Ovary (tissue), 3 donors: ENCODE measurements at regions not wholly inside any gene's neighbourhood (a gene's known extent, or its start where the extent isn't known, plus 50 kb on each side); places are given as distances from the start of the nearest gene placed in this dataset.

ENCODE experiments used
- EP300 ChIP-seq: sonication (generic); formaldehyde crosslinking; IDR thresholded peaks from one replicate; pipeline ENCODE4 v1.6.1; 2017; ENCODE audit warnings: antibody characterized with exemption
- POLR2A ChIP-seq: fragments of 450-650 bp; IDR thresholded peaks from one replicate; pipeline ENCODE4 v1.6.1; 2017; ENCODE audit warnings: antibody characterized with exemption, mild to moderate bottlenecking, moderate library complexity
- TF ChIP-seq, protein P1 (sequence below), 3 donors: fragments of 450-650 bp in 2 of 3; fragments of 200-600 bp in 1 of 3; IDR thresholded peaks; one replicate each; pipeline versions ENCODE4 v1.5.1 to v1.8.0; 2016 to 2022; ENCODE audit warnings: antibody characterized with exemption in 3 of 3, mild to moderate bottlenecking in 1 of 3
- donor health status: DM: no; HTN: no; CAD: no.

GRCh38 chr12:116372815-116373214, 95.3 kb upstream of the MED13L start:
- TF ChIP-seq, protein P1, sequence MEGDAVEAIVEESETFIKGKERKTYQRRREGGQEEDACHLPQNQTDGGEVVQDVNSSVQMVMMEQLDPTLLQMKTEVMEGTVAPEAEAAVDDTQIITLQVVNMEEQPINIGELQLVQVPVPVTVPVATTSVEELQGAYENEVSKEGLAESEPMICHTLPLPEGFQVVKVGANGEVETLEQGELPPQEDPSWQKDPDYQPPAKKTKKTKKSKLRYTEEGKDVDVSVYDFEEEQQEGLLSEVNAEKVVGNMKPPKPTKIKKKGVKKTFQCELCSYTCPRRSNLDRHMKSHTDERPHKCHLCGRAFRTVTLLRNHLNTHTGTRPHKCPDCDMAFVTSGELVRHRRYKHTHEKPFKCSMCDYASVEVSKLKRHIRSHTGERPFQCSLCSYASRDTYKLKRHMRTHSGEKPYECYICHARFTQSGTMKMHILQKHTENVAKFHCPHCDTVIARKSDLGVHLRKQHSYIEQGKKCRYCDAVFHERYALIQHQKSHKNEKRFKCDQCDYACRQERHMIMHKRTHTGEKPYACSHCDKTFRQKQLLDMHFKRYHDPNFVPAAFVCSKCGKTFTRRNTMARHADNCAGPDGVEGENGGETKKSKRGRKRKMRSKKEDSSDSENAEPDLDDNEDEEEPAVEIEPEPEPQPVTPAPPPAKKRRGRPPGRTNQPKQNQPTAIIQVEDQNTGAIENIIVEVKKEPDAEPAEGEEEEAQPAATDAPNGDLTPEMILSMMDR (IDR thresholded peaks at IDR 0.05): no peak
- TF ChIP-seq POLR2A (no peak), EP300 (no peak)
